ENCODE measurements at regions not wholly inside any gene's neighbourhood (a gene's known extent, or its start where the extent isn't known, plus 50 kb on each side); places are given as distances from the start of the nearest gene placed in this dataset.

- TF ChIP-seq, protein P1, sequence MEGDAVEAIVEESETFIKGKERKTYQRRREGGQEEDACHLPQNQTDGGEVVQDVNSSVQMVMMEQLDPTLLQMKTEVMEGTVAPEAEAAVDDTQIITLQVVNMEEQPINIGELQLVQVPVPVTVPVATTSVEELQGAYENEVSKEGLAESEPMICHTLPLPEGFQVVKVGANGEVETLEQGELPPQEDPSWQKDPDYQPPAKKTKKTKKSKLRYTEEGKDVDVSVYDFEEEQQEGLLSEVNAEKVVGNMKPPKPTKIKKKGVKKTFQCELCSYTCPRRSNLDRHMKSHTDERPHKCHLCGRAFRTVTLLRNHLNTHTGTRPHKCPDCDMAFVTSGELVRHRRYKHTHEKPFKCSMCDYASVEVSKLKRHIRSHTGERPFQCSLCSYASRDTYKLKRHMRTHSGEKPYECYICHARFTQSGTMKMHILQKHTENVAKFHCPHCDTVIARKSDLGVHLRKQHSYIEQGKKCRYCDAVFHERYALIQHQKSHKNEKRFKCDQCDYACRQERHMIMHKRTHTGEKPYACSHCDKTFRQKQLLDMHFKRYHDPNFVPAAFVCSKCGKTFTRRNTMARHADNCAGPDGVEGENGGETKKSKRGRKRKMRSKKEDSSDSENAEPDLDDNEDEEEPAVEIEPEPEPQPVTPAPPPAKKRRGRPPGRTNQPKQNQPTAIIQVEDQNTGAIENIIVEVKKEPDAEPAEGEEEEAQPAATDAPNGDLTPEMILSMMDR (IDR thresholded peaks at IDR 0.05) = no peak
- no peak for TF ChIP-seq POLR2A (IDR thresholded peaks at IDR 0.05; ENCODE audit: low read depth)
These were observed 204.2 kb upstream of the ARGLU1 start for GRCh38 chr13:106772006-106772601.
